ENCODE measurements at regions not wholly inside any gene's neighbourhood (a gene's known extent, or its start where the extent isn't known, plus 50 kb on each side); places are given as distances from the start of the nearest gene placed in this dataset.

DNA sequence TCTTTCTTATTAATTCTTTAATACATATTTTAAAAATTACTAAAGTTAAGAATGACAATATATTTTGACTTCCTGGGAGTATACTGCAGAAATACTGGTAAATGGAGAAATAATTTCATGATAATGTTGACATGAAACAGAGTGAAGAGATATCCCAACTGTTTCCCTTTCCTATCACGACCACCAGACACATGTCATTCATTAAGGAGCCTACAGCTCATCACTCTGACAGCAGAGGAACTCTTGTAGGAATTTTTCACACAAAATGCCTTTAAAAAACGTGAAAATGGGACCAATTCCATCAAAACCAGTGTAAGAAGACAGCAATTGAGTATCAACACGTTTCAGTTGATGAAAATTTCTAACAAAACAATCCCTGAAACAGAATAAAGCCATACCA lies 172.9 kb upstream of the CPHXL start:
- TF ChIP-seq, protein P1, sequence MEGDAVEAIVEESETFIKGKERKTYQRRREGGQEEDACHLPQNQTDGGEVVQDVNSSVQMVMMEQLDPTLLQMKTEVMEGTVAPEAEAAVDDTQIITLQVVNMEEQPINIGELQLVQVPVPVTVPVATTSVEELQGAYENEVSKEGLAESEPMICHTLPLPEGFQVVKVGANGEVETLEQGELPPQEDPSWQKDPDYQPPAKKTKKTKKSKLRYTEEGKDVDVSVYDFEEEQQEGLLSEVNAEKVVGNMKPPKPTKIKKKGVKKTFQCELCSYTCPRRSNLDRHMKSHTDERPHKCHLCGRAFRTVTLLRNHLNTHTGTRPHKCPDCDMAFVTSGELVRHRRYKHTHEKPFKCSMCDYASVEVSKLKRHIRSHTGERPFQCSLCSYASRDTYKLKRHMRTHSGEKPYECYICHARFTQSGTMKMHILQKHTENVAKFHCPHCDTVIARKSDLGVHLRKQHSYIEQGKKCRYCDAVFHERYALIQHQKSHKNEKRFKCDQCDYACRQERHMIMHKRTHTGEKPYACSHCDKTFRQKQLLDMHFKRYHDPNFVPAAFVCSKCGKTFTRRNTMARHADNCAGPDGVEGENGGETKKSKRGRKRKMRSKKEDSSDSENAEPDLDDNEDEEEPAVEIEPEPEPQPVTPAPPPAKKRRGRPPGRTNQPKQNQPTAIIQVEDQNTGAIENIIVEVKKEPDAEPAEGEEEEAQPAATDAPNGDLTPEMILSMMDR (IDR thresholded peaks at IDR 0.05; ENCODE audit: control insufficient read depth, extremely low read depth, insufficient read depth), result no peak
- no peak for DNase-seq (ENCODE audit: low read depth)
- H3K4me3 ChIP-seq (ENCODE audit: low read depth, low read length), result no peak overlapping the region

DNA sequence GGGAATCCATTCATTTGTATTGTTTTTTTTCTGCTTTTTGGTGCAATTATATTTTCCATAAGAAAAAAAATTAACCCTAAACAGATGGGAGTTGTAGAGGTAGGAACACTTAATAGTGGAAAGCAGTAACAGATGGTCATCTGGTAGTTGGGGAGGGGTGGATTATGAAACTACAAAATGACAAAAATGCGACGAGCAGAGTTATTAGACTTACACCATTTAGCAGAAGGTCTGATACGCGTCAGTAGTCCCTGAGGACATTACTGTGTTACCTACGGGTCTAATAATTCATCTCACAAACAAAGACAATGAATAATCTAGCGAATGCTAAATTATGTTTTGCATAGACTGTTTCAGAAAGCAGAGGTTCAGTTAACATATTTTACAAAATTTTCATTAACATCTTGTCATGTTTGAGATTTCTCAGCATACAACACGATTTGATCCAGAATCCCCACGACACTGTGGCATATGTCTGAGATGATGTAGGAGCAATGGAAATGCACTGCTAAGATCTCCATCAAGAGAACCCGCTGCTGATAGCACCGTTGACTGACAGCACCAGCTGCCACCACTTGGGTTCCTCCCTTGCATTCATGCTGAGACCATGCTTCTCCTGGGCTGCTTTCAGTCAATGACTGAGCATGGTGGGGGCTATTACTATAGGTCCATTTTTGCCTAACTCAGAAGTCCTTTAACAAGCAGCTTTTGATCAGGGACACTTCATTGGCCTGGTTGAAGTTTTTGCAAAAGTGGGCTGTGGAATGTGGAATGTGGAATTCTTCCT lies 182.2 kb upstream of the CPHXL start:
- H3K4me3 ChIP-seq (ENCODE audit: low read depth, low read length), result no peak overlapping the region
- TF ChIP-seq, protein P1 (IDR thresholded peaks at IDR 0.05; ENCODE audit: control insufficient read depth, extremely low read depth, insufficient read depth), result no peak
- DNase-seq (ENCODE audit: low read depth), result no peak

DNA sequence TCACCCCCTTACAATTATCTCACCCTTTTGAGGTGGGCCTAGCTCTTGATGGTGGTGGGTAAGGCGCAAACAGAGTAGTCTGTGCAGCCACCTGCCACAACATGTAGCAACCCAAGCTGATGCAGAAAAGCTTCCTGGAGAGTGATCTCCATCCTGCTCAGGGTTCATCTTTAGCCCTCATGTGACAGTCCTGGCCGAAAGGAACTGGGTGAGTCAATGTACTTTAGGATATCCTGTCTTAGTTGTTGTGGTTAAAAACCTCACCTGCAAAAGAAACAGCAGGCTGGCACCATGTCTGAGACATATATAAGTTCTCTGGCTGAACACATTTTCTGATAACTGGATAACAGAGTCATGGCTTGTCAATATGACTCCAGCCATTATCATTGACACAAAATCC lies 183.5 kb upstream of the CPHXL start:
- TF ChIP-seq, protein P1 (IDR thresholded peaks at IDR 0.05; ENCODE audit: control insufficient read depth, extremely low read depth, insufficient read depth), result no peak
- no peak overlapping the region for H3K4me3 ChIP-seq (ENCODE audit: low read depth, low read length)
- no peak for DNase-seq (ENCODE audit: low read depth)

DNA sequence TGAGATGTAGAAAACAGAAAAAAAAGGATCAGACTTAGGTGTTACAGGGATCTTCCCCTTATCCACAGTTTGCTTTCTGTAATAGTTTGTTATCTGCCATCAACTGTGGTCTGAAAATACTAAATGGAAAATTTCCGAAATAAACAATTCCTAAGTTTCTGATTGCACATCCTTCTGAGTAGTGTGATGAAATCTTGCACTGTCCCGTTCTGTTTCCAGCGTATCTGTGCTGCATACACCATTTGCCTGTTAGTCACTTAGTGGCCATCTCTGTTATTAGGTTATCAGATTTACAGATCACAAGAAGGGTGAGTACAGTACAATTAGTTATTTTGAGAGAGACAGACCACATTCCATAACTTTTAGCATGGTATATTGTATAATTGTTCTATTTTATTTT lies 185.6 kb upstream of the CPHXL start:
- no peak overlapping the region for H3K4me3 ChIP-seq (ENCODE audit: low read depth, low read length)
- TF ChIP-seq, protein P1 (IDR thresholded peaks at IDR 0.05; ENCODE audit: control insufficient read depth, extremely low read depth, insufficient read depth), result no peak
- DNase-seq (ENCODE audit: low read depth), result no peak

DNA sequence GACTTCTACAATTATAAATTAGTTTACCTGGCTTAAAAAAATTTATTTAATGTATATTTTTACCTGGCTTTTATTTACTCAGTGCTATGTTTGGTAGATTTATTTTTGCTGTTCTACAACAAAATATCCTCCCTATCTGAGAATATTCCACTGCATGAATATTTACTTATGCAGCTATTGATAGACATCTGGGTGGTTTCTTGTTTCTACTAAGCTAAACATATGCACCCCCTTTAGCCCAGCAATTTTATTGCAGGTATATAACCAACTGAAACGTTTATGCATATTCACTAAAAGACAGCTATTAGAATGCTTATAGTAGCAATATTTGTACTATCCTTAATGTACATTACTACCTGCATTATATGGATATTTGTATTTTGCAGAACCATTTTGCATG lies 187.7 kb upstream of the CPHXL start:
- TF ChIP-seq, protein P1 (IDR thresholded peaks at IDR 0.05; ENCODE audit: control insufficient read depth, extremely low read depth, insufficient read depth), result no peak
- no peak overlapping the region for H3K4me3 ChIP-seq (ENCODE audit: low read depth, low read length)
- DNase-seq (ENCODE audit: low read depth), result no peak

DNA sequence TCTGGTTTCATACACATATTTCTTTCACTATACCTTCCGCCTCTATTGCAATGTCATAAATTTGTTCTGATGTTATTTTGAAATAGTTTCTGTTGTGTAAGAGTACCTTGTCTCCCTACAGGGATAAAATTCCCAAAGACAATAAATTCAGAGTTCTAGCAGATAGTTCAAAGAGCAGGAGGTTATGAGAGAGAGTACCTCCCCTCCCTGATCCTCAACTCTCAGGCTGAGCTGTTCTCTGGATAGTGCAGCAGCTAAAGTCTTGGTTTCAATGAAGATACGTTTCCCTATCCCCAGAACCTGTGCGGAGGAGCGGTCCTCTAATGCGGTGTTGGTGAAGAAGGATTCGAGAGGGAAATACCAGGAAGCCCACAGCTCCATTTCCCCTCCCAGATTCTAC lies 190.2 kb upstream of the CPHXL start:
- DNase-seq (ENCODE audit: low read depth), result no peak
- TF ChIP-seq, protein P1 (IDR thresholded peaks at IDR 0.05; ENCODE audit: control insufficient read depth, extremely low read depth, insufficient read depth), result no peak

DNA sequence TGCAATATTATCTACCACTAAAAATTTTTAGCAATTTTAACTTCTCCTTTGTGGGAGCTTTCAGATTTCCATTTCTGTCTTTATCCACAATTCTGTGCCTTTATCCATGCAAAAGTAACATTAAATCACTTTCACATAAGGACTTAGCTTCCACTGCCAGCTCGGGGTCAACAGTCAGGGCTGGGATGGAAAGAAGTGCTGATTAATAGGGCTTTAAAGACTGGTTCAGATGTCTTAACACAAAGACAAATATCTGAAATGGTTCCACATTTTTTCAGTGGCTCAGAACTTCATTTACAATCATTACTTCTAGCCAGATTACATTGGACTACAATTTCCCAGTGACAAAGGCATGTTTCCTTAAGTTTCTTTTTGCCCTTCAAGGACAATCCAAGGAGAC lies 191.8 kb upstream of the CPHXL start:
- no peak for DNase-seq (ENCODE audit: low read depth)
- no peak overlapping the region for H3K4me3 ChIP-seq (ENCODE audit: low read depth, low read length)
- TF ChIP-seq, protein P1 (IDR thresholded peaks at IDR 0.05; ENCODE audit: control insufficient read depth, extremely low read depth, insufficient read depth), result no peak

More for the DNA sequence above, 190.2 kb upstream of the CPHXL start:
- H3K4me3 ChIP-seq (ENCODE audit: low read depth, low read length), result no peak overlapping the region

Measured in LNCaP clone FGC (cell line).